ENCODE measurements at regions not wholly inside any gene's neighbourhood (a gene's known extent, or its start where the extent isn't known, plus 50 kb on each side); places are given as distances from the start of the nearest gene placed in this dataset.
"Not testable (repeated sequence)": the region's sequence is repeated elsewhere in the genome, so short reads cannot be mapped to it uniquely, and the experiment has no call there.

DNA sequence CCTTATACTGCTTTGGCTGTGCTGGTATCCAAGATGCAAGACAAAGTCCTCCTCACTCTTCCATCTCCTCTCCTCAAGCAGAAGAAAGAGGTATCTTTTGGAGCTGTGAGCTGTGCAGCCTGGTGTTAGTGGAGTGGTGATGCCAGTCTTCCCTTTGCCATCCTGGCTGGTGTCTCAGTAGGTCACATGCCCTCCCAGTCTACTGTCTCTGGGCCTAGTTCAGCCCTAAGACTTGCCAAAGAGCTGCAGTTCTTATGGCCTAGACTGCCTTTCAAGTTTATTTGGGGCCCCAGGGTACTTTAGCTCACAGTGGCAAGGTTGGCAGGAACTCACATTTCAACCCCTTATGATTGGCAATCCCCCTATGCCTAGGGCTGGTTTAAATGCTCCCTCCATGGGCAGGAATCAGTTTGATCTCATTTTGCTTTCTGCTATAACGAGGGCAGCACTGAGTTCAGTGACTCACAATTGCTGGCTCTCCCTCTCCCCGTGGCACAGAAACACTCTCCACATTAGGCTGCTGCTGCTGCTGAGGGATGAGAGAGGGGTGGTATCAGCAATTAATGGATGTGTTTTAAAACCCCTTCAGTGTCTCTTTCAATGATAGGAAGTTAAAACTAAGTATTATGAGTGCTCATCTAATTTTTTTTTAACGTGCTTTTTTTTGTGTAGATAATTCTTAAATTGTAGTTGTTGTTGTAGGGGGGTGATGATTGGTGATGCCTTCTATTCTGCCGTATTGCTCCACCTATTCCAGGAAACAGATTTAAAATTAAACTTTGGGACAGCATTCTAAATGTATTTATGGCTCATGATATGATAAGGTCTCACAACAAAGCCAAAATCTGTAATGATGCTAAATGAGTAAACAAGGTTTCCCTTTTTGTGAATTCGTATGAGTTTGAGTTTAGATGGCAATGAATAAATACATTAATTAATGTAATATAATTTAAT is 1295.0 kb downstream of the JRKL start:
- DNase-seq (ENCODE audit: low read depth) = no peak

- no peak for DNase-seq (ENCODE audit: low read depth)
These were observed 1295.9 kb downstream of the JRKL start for GRCh38 chr11:97685695-97686094.

DNA sequence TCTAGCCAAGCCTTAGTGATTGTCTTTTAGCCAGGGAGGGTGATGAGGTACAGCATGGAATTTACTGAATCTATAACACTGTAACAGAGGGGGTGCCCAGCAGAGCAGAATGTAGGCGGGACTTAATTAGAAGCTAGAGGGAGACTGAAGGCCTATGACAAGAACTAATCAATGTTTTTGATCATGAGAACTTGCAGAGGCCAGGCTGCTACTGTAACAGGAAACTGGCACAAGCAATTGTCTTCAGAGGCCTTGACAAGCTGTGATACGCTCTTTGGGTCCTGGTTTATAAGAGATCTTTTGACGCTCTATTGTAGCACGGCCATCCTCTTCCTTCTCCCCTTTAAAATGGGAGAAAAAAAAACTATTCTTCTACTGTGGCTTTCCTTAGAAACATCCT is 1297.3 kb downstream of the JRKL start:
- DNase-seq (ENCODE audit: low read depth) = no peak

DNA sequence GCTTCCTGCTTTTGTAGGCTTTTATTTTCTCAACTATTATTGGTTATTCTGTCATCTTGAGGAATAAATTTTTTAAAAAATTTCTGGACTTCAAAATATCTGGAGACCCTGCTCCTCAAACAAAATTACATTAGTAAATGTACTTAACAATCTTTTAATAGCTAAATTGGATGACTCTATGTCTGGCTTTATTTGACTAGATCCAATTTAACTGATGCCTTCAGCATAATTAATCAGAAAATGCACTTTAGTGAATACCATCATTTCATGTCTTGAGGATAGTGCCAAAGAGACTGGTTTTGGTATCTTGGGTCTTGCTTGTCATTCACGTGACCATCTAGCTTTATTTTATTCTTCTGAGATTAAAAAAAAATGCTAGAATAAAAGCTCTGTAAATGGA is 1301.2 kb downstream of the JRKL start:
- no peak for DNase-seq (ENCODE audit: low read depth)

- DNase-seq (ENCODE audit: low read depth) = no peak
These were observed 1313.1 kb downstream of the JRKL start for GRCh38 chr11:97702951-97703350.

DNA sequence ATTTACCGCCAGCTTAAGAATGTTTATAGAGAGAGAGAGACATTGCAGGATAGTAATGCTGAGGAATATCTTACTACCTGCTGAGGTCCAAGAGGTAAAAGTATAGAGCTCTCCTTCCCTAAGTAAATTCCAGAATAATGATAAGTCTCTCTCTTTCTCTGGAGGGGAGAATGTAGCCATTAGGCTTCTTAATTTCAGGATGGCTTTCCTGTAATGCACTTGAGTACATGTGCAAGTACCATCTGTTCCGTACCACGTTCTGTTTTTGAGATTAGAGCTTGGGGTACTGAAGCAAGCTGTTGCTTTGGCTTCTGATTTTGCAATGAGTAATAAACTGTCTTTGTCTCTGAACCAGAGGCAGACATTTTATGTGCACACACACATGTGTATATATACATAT is 1314.0 kb downstream of the JRKL start:
- DNase-seq (ENCODE audit: low read depth) = peak; percentile 13

DNA sequence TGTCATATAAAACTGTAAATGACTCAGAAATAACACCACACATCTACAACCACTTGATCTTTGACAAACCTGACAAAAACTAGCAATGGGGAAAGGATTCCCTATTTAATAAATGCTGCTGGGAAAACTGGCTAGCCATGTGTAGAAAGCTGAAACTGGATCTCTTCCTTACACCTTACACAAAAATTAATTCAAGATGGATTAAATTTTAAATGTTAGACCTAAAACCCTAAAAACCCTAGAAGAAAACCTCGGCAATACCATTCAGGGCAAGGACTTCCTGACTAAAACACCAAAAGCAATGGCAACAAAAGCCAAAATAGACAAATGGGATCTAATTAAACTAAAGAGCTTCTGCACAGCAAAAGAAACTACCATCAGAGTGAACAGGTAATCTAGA is 1315.3 kb upstream of the CNTN5 start:
- not testable (repeated sequence) for DNase-seq (ENCODE audit: low read depth)

DNA sequence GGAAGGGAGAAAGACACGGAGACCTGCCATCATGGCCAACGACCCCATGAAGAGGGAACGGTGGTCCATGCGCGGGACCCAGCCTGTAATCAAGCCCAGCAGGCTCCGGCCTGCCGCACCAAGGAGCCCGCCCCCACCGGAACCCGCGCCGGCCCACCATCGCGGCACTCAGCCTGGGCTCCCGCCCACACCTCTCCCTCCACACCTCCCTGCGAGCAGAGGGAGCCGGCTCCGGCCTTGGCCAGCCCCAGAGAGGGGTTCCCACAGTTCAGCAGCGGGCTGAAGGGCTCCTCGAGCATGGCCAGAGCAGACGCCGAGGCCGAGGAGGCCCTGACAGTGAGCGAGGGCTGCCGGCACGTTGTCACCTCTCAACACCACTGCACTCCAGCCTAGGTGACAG is 1302.8 kb upstream of the CNTN5 start:
- no peak for DNase-seq (ENCODE audit: low read depth)

GRCh38 chr11:97722065-97722464 is 1298.7 kb upstream of the CNTN5 start:
- peak; percentile 95 for DNase-seq (ENCODE audit: low read depth)

DNA sequence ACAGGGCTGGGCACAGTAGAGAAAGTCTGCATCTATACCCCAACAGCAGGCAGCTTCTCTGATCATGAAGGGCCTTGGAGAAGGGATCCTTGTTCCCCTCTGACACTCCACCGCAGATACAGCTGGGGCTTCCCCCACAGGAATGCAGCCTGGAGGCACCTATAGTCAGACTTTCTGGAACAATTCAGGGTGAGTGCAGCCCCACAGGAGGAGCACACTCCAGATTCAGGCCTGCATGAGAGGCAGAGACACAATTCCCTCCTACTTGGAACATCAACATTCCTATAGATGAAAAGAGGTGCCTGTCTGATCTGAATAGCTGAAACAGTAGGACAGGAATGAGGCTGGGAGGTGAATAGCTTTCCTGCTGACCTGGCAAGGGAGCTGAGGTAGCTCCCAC is 1298.0 kb upstream of the CNTN5 start:
- DNase-seq (ENCODE audit: low read depth) = no peak

GRCh38 chr11:97729546-97730272 is 1291.0 kb upstream of the CNTN5 start:
- peak; percentile 77 for DNase-seq (ENCODE audit: low read depth)

DNA sequence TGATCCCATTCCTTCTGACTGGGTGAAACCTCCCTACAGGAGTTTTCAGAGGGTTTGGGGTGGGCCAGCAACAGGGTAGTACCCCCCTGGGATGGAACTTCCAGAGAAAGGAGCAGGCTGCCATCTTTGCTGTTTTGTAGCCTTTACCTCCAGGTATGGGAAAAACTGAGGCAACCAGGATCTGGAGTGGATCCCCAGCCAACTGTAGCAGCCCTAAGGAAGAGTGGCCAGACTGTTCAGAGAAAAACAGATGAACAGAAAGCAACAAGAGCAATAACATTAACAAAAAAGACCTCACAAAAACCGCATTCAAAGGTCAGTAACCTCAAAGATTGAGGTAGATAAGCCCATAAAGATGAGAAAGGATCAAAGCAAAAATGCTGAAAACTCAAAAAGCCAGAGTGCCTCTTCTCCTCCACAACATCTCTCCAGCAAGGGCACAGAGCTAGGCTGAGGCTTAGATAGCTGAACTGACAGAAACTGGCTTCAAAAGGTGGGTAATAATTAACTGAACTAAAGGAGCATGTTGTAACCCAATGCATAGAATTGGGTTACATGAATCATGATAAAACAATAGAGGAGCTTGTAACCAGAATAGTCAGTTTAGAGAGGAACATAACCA is 1288.6 kb upstream of the CNTN5 start:
- no peak for DNase-seq (ENCODE audit: low read depth)

- DNase-seq (ENCODE audit: low read depth) = no peak
These were observed 1282.0 kb upstream of the CNTN5 start for GRCh38 chr11:97738751-97739150.

DNA sequence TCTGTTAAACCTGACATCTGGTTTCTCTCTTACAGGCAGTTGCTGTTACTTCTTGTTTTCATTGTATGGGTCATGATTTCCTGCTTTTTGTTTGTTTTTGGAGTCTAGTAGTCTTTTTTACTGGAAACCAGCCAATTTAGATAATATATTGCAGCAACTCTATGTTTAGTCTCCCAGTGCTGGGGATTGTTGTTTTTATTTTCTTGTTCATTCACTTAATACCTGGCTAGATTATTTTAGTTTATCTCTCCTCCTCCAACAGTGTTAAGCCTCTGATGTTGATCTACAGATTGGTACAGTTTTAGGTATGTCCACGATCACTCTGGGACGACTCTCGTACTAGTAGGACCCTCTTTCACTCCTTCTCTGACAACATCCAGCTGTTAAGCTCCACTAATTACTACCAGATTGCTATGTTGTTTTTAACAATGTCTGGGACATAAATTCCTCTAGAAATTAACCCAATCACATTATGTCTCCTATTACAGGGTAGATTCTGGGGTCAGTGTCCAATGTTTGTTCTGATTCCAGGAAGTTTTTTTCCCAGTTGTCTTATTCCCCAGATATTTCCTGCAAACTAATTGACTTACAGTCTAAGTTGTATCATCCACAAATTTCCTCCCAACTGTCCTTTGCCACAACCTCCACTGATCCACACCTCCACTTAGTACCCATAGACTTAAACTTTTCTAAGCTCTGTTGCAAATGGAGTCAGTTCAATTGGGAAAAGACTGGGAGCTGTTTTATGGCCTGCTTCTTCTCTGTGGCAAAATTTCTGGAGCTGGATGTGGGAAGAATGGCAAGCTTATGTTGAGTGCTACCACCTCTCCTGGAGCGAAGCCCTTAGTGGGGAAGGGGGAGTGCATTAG is 1280.6 kb upstream of the CNTN5 start:
- DNase-seq (ENCODE audit: low read depth) = peak; percentile 81

DNA sequence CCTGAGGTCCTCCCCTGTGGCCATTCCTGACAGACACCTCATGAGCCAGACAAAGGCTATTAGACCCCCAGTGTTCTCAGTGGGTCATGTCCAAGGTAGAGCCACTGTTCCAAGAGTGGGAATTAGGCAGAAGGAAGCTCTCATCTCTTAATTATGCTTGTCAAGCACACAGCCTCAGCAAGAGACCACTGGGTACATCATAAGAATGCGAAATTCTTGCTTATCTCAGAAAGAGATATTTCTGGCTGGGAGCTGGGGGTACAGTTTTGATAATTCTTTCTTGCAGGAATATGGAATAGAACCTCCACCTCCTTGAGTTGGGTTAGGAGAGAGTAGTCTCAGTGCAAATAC is 1280.0 kb upstream of the CNTN5 start:
- DNase-seq (ENCODE audit: low read depth) = no peak

- peak; percentile 59 for DNase-seq (ENCODE audit: low read depth)
These were observed 1278.0 kb upstream of the CNTN5 start for GRCh38 chr11:97742717-97743116.

- peak; percentile 58 for DNase-seq (ENCODE audit: low read depth)
These were observed 1277.5 kb upstream of the CNTN5 start for GRCh38 chr11:97743205-97743742.

DNA sequence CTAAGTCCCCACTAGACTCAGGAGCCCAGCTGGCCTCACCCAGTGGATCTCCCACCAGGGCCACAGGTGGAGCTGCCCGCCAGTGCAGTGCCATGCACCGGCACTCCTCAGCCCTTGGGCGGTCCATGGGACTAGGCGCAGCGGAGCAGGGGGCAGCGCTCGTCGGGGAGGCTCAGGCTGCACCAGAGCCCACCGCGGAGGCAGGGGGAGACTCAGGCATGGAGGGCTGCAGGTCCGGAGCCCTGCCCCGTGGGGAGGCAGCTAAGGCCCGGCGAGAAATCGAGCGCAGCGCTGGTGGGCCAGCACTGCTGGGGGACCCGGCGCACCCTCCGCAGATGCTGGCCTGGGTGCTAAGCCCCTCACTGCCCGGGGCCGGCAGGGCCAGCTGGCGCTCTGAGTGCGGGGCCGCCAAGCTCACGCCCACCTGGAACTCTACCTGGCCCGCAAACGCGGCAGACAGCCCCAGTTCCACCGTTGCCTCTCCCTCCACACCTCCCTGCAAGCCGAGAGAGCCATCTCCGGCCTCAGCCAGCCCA is 1275.2 kb upstream of the CNTN5 start:
- DNase-seq (ENCODE audit: low read depth) = no peak

DNA sequence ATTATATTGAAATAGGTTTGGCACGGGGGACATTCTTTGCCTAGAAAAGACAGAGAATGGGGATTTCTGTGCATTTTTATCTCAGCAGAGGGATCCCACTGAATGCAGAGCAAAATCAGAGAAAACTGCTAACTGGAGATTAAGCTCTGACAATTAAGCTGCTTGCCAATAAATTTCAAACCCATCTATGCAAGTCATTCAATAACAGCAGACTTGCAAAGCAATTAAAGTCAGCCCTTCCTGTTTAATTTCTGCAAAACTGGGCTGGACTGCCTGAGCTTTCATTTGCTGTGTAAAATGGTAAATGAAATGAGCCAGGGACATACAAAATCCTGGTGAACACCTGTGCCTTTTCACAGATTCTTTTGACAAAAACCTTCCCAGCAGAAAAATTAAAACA is 1273.9 kb upstream of the CNTN5 start:
- no peak for DNase-seq (ENCODE audit: low read depth)

- DNase-seq (ENCODE audit: low read depth) = no peak
These were observed 1269.3 kb upstream of the CNTN5 start for GRCh38 chr11:97751405-97751804.

GRCh38 chr11:97751952-97752351 is 1268.8 kb upstream of the CNTN5 start:
- DNase-seq (ENCODE audit: low read depth) = no peak
